Naive thymus-derived CD8-positive, alpha-beta T cell (primary cell): ENCODE measurements at regions not wholly inside any gene's neighbourhood (a gene's known extent, or its start where the extent isn't known, plus 50 kb on each side); places are given as distances from the start of the nearest gene placed in this dataset.

Experiments used
- ATAC-seq, 2 donors: fragments of 150-1000 bp; cut with Tn5 transposase in 1 of 2; sonication (Bioruptor Pico), chemical (Tn5 transposase) in 1 of 2; 1 replicate in 1 of 2; 2 replicates in 1 of 2; pipeline ENCODE4 v1.10.0; 2021; ENCODE audit warnings: mild to moderate bottlenecking in 2 of 2, moderate library complexity in 2 of 2
- POLR2A ChIA-PET: fragments of 350-600 bp; sonication (Branson Sonifier 250); formaldehyde crosslinking; loops from one replicate; lab custom pipeline; 2021; ENCODE audit warnings: antibody characterized with exemption; lab: Charles Lee
- DNase-seq, 10 donors: peaks; one replicate each; pipeline versions ENCODE4 v3.0.0 to v3.0.0-alpha.2; 2020 to 2022
- H3K27ac Mint-ChIP-seq, 10 donors: one replicate each; pipeline ENCODE4 v1.8.0; 2020 to 2022; ENCODE audit warnings: mild to moderate bottlenecking in 10 of 10, mixed read lengths in 10 of 10, moderate library complexity in 4 of 10, inconsistent platforms in 1 of 10
- H3K27me3 Mint-ChIP-seq, 5 donors: one replicate each; pipeline ENCODE4 v1.8.0; 2021 to 2022; ENCODE audit warnings: mixed read lengths in 5 of 5
- H3K36me3 Mint-ChIP-seq, 3 donors: one replicate each; pipeline ENCODE4 v1.8.0; 2020 to 2022; ENCODE audit warnings: mixed read lengths in 3 of 3, mild to moderate bottlenecking in 2 of 3, inconsistent platforms in 1 of 3
- H3K4me1 Mint-ChIP-seq, 4 donors: one replicate each; pipeline ENCODE4 v1.8.0; 2021 to 2022; ENCODE audit warnings: mixed read lengths in 4 of 4
- H3K4me3 Mint-ChIP-seq, 10 donors: one replicate each; pipeline ENCODE4 v1.8.0; 2020 to 2022; ENCODE audit warnings: mild to moderate bottlenecking in 10 of 10, mixed read lengths in 10 of 10, moderate library complexity in 6 of 10, inconsistent platforms in 1 of 10
- H3K9me3 Mint-ChIP-seq, 9 donors: one replicate each; pipeline ENCODE4 v1.8.0; 2020 to 2022; ENCODE audit warnings: mixed read lengths in 9 of 9, mild to moderate bottlenecking in 3 of 9, inconsistent platforms in 1 of 9, moderate library complexity in 1 of 9

GRCh38 chr22:34427841-34428240 is 507.6 kb upstream of the LARGE1 start:
- H3K4me1 Mint-ChIP-seq: peaks cover 0 to 4% (median 0%) of the 10 kb centered on the region in 4 donors
- ATAC-seq (no peak), DNase-seq (no peak)
- H3K9me3 Mint-ChIP-seq: peaks cover 0 to 25% (median 9%) of the 10 kb centered on the region in 9 donors
- no peak overlapping the region for H3K27ac Mint-ChIP-seq
- POLR2A ChIA-PET: no interaction called here
- H3K27me3 Mint-ChIP-seq: peaks cover 3 to 26% (median 12%) of the 10 kb centered on the region in 5 donors
- H3K4me3 Mint-ChIP-seq: no peak overlapping the region
- no peaks in the 10 kb centered on the region for H3K36me3 Mint-ChIP-seq

- H3K9me3 Mint-ChIP-seq: peaks cover 0 to 25% (median 9%) of the 10 kb centered on the region in 9 donors
- ATAC-seq: no peak
- H3K27me3 Mint-ChIP-seq: peaks cover 3 to 26% (median 12%) of the 10 kb centered on the region in 5 donors
- no peaks in the 10 kb centered on the region for H3K36me3 Mint-ChIP-seq
- no peak overlapping the region for H3K27ac Mint-ChIP-seq
- no peak for DNase-seq
- H3K4me3 Mint-ChIP-seq: no peak overlapping the region
- POLR2A ChIA-PET: no interaction called here
- H3K4me1 Mint-ChIP-seq: peaks cover 0 to 4% (median 0%) of the 10 kb centered on the region in 4 donors
Measured at GRCh38 chr22:34429314-34429713, 509.0 kb upstream of the LARGE1 start.

- ATAC-seq: no peak
- H3K27ac Mint-ChIP-seq: no peak overlapping the region
- DNase-seq: no peak
- peaks cover 0 to 21% (median 9%) of the 10 kb centered on the region in 9 donors for H3K9me3 Mint-ChIP-seq
- H3K4me3 Mint-ChIP-seq: no peak overlapping the region
- peaks cover 3 to 17% (median 12%) of the 10 kb centered on the region in 5 donors for H3K27me3 Mint-ChIP-seq
- H3K36me3 Mint-ChIP-seq: no peaks in the 10 kb centered on the region
- POLR2A ChIA-PET: no interaction called here
- peaks cover 0 to 4% (median 0%) of the 10 kb centered on the region in 4 donors for H3K4me1 Mint-ChIP-seq
Measured at GRCh38 chr22:34430386-34430785, 510.1 kb upstream of the LARGE1 start.

- Mint-ChIP-seq H3K27me3 (peaks cover 0 to 23% (median 4%) of the 10 kb centered on the region in 5 donors), H3K4me3 (no peak overlapping the region), H3K4me1 (peaks cover 0 to 4% (median 0%) of the 10 kb centered on the region in 4 donors), H3K36me3 (no peaks in the 10 kb centered on the region), H3K27ac (no peak overlapping the region), H3K9me3 (peaks cover 0 to 18% (median 4%) of the 10 kb centered on the region in 9 donors)
- DNase-seq (no peak), ATAC-seq (no peak)
- POLR2A ChIA-PET: no interaction called here
Measured at GRCh38 chr22:34434371-34434770, 514.1 kb upstream of the LARGE1 start.

- ATAC-seq (no peak), DNase-seq (no peak)
- H3K27ac Mint-ChIP-seq: no peak overlapping the region
- H3K9me3 Mint-ChIP-seq: peaks cover 0 to 14% (median 4%) of the 10 kb centered on the region in 9 donors
- H3K27me3 Mint-ChIP-seq: peaks cover 0 to 21% (median 4%) of the 10 kb centered on the region in 5 donors
- no peak overlapping the region for H3K4me3 Mint-ChIP-seq
- H3K36me3 Mint-ChIP-seq: no peaks in the 10 kb centered on the region
- POLR2A ChIA-PET: no interaction called here
- peaks cover 0 to 2% (median 0%) of the 10 kb centered on the region in 4 donors for H3K4me1 Mint-ChIP-seq
Measured at GRCh38 chr22:34437140-34437539, 516.9 kb upstream of the LARGE1 start.

- H3K36me3 Mint-ChIP-seq: peaks cover 0 to 4% (median 0%) of the 10 kb centered on the region in 3 donors
- no peak overlapping the region for H3K4me3 Mint-ChIP-seq
- POLR2A ChIA-PET: no interaction called here
- peaks cover 0 to 15% (median 0%) of the 10 kb centered on the region in 9 donors for H3K9me3 Mint-ChIP-seq
- H3K4me1 Mint-ChIP-seq: no peaks in the 10 kb centered on the region
- peaks cover 0 to 2% (median 0%) of the 10 kb centered on the region in 5 donors for H3K27me3 Mint-ChIP-seq
- DNase-seq: no peak
- H3K27ac Mint-ChIP-seq: no peak overlapping the region
- no peak for ATAC-seq
Measured at GRCh38 chr22:34454598-34454997, 534.3 kb upstream of the LARGE1 start.

- H3K27ac Mint-ChIP-seq: no peak overlapping the region
- H3K9me3 Mint-ChIP-seq: peaks cover 0 to 24% (median 8%) of the 10 kb centered on the region in 9 donors
- POLR2A ChIA-PET: no interaction called here
- DNase-seq (no peak), ATAC-seq (no peak)
- H3K4me3 Mint-ChIP-seq: no peak overlapping the region
- peaks cover 0 to 22% (median 5%) of the 10 kb centered on the region in 5 donors for H3K27me3 Mint-ChIP-seq
- H3K4me1 Mint-ChIP-seq: no peaks in the 10 kb centered on the region
- peaks cover 0 to 5% (median 0%) of the 10 kb centered on the region in 3 donors for H3K36me3 Mint-ChIP-seq
Measured at GRCh38 chr22:34462795-34463194, 542.5 kb upstream of the LARGE1 start.

GRCh38 chr22:34475886-34476285 is 555.6 kb upstream of the LARGE1 start:
- DNase-seq (no peak), ATAC-seq (no peak)
- H3K36me3 Mint-ChIP-seq: peaks cover 0 to 4% (median 0%) of the 10 kb centered on the region in 3 donors
- peaks cover 3 to 36% (median 9%) of the 10 kb centered on the region in 5 donors for H3K27me3 Mint-ChIP-seq
- no peaks in the 10 kb centered on the region for H3K4me1 Mint-ChIP-seq
- H3K9me3 Mint-ChIP-seq: peaks cover 0 to 24% (median 2%) of the 10 kb centered on the region in 9 donors
- no peak overlapping the region for H3K4me3 Mint-ChIP-seq
- no peak overlapping the region for H3K27ac Mint-ChIP-seq
- POLR2A ChIA-PET: no interaction called here

- no peak overlapping the region for H3K27ac Mint-ChIP-seq
- no peak for ATAC-seq
- H3K4me1 Mint-ChIP-seq: no peaks in the 10 kb centered on the region
- POLR2A ChIA-PET: no interaction called here
- no peak overlapping the region for H3K4me3 Mint-ChIP-seq
- peaks cover 3 to 36% (median 9%) of the 10 kb centered on the region in 5 donors for H3K27me3 Mint-ChIP-seq
- no peak for DNase-seq
- peaks cover 0 to 25% (median 6%) of the 10 kb centered on the region in 9 donors for H3K9me3 Mint-ChIP-seq
- H3K36me3 Mint-ChIP-seq: peaks cover 0 to 4% (median 0%) of the 10 kb centered on the region in 3 donors
Measured at GRCh38 chr22:34476762-34477161, 556.5 kb upstream of the LARGE1 start.

- Mint-ChIP-seq H3K36me3 (peaks cover 0 to 4% (median 0%) of the 10 kb centered on the region in 3 donors), H3K27me3 (peaks cover 2 to 14% (median 4%) of the 10 kb centered on the region in 5 donors), H3K9me3 (peaks cover 0 to 26% (median 7%) of the 10 kb centered on the region in 9 donors), H3K4me1 (no peaks in the 10 kb centered on the region), H3K27ac (no peak overlapping the region), H3K4me3 (no peak overlapping the region)
- ATAC-seq: no peak
- POLR2A ChIA-PET: no interaction called here
- DNase-seq: no peak
Measured at GRCh38 chr22:34481090-34481489, 560.8 kb upstream of the LARGE1 start.

- POLR2A ChIA-PET: no interaction called here
- no peaks in the 10 kb centered on the region for H3K4me1 Mint-ChIP-seq
- H3K27ac Mint-ChIP-seq: no peak overlapping the region
- H3K27me3 Mint-ChIP-seq: peaks cover 0 to 3% (median 0%) of the 10 kb centered on the region in 5 donors
- DNase-seq (no peak), ATAC-seq (no peak)
- peaks cover 0 to 11% (median 3%) of the 10 kb centered on the region in 9 donors for H3K9me3 Mint-ChIP-seq
- no peaks in the 10 kb centered on the region for H3K36me3 Mint-ChIP-seq
- H3K4me3 Mint-ChIP-seq: no peak overlapping the region
Measured at GRCh38 chr22:34486381-34486780, 566.1 kb upstream of the LARGE1 start.

- no peaks in the 10 kb centered on the region for H3K4me1 Mint-ChIP-seq
- H3K27me3 Mint-ChIP-seq: peaks cover 0 to 3% (median 0%) of the 10 kb centered on the region in 5 donors
- ATAC-seq: no peak
Measured at GRCh38 chr22:34489861-34490260, 569.6 kb upstream of the LARGE1 start.

GRCh38 chr22:34490886-34491285 is 570.6 kb upstream of the LARGE1 start:
- Mint-ChIP-seq H3K4me3 (no peak overlapping the region), H3K36me3 (peaks cover 0 to 6% (median 0%) of the 10 kb centered on the region in 3 donors), H3K27me3 (peaks cover 0 to 6% (median 0%) of the 10 kb centered on the region in 5 donors), H3K9me3 (peaks cover 0 to 21% (median 4%) of the 10 kb centered on the region in 9 donors), H3K4me1 (no peaks in the 10 kb centered on the region), H3K27ac (no peak overlapping the region)
- ATAC-seq (no peak), DNase-seq (no peak)
- POLR2A ChIA-PET: no interaction called here

More at GRCh38 chr22:34489861-34490260, 569.6 kb upstream of the LARGE1 start:
- Mint-ChIP-seq H3K9me3 (peaks cover 0 to 16% (median 4%) of the 10 kb centered on the region in 9 donors), H3K27ac (no peak overlapping the region), H3K36me3 (peaks cover 0 to 6% (median 0%) of the 10 kb centered on the region in 3 donors), H3K4me3 (no peak overlapping the region)
- no peak for DNase-seq
- POLR2A ChIA-PET: no interaction called here

- H3K27me3 Mint-ChIP-seq: peaks cover 0 to 4% (median 0%) of the 10 kb centered on the region in 5 donors
- no peaks in the 10 kb centered on the region for H3K4me1 Mint-ChIP-seq
- H3K9me3 Mint-ChIP-seq: peaks cover 0 to 25% (median 4%) of the 10 kb centered on the region in 9 donors
- H3K4me3 Mint-ChIP-seq: no peak overlapping the region
- POLR2A ChIA-PET: no interaction called here
- no peak overlapping the region for H3K27ac Mint-ChIP-seq
- DNase-seq: no peak
- peaks cover 0 to 6% (median 0%) of the 10 kb centered on the region in 3 donors for H3K36me3 Mint-ChIP-seq
- ATAC-seq: no peak
Measured at GRCh38 chr22:34493486-34493885, 572.5 kb upstream of the ISX start.
